ENCODE measurements at regions not wholly inside any gene's neighbourhood (a gene's known extent, or its start where the extent isn't known, plus 50 kb on each side); places are given as distances from the start of the nearest gene placed in this dataset.

- no peak for TF ChIP-seq CTCF (IDR thresholded peaks at IDR 0.05; ENCODE audit: borderline replicate concordance, extremely low read depth, low read length, poor library complexity, severe bottlenecking)
- no peak for TF ChIP-seq EZH2 (IDR thresholded peaks at IDR 0.05; ENCODE audit: borderline replicate concordance, low read depth, low read length, severe bottlenecking)
Observed at GRCh38 chr18:56127322-56128099, 510.9 kb downstream of the TXNL1 start.
